Renal cortex interstitium (tissue), 11 donors: ENCODE measurements at regions not wholly inside any gene's neighbourhood (a gene's known extent, or its start where the extent isn't known, plus 50 kb on each side); places are given as distances from the start of the nearest gene placed in this dataset.

Experiments
- DNase-seq, 11 donors: peaks; one replicate each; pipeline ENCODE4 v3.0.0-alpha.2; 2013; ENCODE audit warnings: low read depth in 9 of 11, low spot score in 4 of 11; ENCODE audit errors: extremely low read depth in 1 of 11

DNA sequence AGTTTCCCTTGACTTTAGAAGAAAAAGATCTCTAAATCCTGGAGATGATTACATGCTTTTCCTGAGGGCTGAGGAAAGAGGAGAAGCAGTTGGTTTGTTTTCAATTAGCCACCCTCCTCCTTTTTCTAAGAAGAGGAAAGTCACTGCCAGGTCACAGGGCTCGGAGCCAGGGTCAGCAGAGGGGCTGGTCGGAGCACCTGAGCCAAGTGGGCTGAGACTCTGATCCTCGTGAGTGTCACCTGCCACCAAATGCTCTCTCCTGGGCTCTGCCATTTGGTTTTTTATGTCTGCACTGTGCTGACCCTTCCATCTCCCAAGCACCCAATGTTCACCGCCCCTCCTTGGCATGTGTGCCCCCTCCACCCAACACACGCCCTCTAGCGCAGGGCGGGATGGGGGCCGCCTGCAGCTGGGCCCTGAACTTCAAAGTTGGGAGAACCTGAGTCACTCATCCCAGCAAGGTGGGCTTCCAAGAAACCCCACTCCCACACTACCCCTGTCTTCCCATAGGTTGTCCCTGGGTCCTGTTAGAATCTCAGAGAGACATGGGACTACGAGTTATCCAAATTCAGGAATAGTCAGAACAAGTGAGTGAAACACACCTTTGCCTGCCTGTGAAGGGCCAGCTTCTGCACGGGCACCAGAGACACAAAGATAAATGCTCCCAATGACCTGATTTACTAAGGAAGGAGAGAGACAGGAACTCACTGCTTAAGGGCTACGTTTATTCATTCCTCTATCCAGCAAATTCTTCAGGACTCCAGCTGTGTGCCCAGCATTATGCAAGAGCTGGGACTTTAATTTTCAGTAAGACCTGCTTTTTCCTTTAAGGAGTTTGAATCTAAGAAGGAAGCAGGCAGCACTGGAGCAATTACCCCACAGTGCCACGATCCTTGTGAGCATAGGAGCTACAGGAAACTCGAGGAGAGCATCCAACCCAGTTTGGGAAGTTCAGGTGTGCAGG is 127.5 kb downstream of the RHOU start:
- no peak for DNase-seq

DNA sequence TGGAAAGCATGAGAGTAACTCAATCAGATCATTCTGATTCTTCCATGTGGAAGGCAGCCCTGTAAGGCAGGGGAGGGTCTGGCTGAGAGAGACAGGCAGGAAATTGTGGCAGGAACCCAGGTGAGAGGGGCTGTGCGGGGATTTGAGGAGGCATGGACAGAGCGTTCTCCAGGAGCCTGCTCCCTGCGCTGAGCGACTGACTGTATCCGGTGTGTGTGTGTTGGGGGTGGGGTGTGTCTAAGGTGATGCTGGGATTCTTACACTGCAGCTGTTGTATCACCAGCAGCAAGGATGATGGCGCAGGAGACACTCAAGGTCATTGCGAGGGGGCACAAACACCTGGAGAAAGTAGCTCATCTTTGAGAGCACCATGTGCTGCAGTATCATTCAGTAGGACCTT is 128.5 kb downstream of the RHOU start:
- DNase-seq: no peak

DNA sequence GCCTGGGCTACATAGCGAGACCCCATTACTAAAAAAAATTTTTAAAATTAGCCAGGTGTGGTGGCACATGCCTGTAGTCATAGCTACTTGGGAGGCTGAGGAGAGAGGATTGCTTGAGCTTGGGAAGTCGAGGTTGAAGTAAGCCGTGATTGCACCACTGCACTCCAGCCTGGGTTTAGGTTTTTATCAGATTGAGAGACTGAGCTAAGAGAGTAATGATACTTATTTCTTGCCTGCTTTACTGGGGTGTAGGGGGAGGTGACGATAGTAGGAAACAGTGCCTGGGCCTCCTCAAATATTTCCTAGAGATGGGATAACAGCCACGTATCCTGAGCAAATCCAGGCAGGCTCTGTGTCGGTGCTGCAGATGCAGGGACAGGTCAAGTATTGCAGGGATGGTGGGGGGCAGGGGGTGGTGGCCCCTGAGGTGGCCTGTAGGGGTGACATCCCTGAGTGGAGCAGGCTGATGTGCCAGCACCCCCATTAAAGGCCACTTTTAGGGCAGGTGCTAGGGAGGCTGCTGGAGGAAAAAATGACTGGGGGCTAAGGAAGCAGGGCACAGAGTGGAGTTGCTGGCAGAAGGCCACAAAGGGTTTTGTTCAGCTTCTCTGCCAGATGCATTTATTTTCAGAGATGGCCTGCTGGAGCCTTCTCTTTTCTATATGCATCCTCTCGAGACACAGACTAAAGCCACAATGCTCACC is 130.5 kb downstream of the RHOU start:
- DNase-seq: no peak

DNA sequence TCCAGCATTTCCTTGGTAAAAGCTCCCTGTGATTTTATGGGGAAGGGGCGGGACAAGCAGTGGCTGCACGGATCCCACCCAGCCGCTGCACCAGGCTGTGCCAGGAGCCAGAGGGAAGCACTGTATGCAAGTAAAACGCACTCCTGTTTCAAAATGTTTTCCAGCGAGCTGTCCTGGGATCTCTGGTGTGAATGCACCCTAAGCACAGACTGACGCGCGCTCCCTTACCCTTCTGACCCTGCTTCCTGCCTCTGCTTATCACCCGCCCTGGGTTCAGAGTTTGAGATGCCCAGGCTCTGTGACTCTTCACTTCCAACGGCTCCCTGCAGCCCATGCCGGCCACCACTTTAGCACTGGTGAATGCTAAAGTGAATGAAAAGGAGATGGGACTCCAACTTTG is 131.2 kb downstream of the RHOU start:
- DNase-seq: no peak

DNA sequence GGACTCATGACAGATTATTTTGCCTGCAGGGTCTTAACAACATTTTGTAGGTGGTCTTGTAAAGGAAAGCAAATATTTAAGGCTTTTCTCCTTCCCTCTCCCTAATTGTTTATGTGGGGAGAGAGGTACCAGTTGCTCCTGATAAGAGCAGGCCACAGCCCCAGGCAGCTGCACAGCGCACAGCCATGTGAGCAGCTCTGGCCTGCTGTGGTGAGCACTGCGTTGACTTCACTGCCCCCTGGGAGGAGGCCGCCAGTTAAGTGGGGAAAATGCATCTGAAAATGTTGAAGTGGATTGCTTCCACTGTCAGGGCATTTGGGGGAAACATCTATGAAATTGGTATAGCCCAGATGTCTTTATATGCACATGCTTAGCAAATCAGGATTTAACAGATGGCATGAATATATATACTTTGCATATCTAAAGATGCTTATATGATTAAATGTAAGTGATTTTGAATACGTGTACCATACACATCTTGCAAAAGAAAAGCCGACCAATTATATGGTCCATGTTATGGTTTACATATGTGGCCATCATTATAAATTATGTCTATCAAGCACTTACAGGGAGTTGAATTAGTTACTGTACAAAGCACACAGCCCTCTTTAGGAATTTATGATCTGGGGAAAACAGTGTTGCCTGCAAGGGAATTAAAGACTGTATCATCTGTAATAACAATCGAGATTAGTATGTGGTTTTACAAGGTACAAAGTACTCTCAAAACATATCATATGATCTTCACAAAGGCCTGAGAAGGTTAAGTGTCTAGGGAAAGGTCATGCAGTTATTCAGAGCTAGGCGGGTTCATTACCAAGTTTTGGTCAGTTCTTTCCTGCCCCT is 132.1 kb downstream of the RHOU start:
- no peak for DNase-seq

DNA sequence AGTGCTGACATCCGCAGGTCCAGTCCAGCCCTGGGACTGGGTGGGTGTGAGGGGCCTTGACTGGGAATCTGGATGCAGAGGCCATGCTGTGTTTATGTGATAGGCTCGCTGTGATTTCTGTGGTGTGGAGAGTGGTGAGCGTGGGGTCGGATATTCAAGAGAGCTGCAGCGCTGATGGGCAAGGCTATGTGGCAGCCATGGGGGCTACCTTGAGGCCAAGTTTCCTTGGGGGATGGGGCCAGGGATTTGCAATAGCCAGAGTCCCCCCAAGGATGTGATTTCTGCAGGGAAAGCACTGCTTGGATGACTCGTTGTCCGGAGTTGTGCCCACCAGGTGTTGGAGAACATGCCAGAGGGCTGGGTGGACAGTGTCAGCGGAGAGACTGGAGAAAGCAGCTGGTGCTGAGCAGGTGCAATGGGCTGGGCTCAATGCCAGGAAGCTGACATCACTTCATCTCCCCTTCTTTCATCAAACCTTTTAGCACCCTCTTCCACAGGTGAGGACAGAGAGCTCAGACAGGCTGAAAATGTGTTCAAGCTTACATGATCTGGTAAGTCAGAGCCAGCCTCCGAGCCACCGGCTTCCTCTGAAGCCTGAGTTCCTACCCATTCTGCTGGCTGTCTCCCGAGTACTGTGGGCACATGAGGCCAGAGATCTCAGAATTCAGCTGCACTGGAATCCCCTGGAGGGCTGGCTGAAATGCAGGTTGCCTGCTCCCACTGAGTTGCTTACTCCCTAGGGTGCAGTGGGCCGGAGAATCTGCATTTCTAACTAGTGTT is 132.9 kb downstream of the RHOU start:
- no peak for DNase-seq

DNA sequence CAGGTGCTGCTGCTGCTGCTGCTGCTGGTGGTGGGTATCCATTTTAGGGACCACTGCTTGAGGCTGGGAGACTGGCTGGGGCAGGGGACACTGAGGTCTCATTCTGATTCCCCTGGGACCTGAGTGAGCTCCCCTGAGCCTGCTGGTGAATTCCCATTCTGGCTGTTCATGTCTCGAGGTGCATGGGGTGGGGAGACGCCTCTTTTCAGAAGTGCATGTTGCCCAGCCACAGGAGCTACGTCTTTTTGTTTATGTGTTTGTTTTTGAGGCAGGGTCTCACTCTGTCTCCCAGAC is 133.4 kb downstream of the RHOU start:
- DNase-seq: no peak

DNA sequence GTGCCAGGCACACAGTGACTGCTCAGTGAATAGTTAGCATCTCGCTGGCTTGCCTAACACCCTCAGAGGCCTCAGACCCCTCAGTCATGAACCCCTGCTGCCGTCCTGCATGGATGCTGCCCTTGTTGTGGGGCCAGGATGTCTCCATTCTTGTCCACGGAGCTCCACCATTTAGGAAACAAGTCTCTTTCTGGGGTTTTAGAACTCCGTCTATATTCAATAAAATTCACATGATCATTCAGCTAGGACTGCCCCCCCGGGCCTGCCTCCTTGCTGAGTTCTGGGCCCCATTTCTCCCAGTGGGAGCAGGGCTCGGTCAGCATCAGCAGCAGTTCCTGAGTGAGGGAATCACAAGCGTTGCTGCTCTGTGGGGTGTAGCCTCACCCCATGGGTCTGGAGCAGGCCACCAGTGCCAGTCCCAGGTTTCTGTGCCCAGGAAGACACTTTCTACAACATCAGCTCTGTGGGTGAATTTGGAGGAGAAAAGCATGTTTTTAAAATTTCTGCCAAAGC is 134.1 kb downstream of the RHOU start:
- no peak for DNase-seq

DNA sequence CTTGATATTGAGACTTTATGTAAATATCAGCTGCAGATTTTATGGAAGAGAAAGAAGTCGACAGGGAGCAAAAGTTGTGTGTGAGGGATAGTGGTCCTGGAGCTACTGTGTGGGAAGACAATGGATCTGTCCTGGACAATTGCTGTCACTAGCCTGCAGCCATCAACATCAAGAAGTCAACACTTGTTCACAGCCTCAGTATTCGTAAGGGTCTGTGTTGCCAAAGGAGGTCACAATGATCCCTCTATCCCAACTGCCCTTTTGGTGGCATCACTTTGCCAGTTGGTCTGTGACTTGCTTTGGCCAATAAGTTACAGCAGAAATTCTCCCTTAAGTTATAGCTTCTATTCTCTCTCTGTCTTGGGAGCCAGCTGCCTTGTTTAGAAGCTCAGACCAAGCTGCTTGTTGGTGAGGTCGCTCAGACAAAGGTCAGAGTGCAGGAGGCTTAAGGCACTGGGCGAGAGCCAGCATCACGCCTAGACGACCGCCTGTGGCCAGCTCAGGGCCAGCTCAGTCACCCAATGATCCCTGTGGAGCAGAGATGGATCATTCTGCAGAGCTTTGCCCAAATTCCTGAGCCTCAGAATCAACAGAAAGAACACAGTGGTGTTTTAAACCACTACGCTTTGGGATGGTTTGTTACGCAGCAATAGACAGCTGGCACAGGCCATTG is 134.9 kb downstream of the RHOU start:
- no peak for DNase-seq

DNA sequence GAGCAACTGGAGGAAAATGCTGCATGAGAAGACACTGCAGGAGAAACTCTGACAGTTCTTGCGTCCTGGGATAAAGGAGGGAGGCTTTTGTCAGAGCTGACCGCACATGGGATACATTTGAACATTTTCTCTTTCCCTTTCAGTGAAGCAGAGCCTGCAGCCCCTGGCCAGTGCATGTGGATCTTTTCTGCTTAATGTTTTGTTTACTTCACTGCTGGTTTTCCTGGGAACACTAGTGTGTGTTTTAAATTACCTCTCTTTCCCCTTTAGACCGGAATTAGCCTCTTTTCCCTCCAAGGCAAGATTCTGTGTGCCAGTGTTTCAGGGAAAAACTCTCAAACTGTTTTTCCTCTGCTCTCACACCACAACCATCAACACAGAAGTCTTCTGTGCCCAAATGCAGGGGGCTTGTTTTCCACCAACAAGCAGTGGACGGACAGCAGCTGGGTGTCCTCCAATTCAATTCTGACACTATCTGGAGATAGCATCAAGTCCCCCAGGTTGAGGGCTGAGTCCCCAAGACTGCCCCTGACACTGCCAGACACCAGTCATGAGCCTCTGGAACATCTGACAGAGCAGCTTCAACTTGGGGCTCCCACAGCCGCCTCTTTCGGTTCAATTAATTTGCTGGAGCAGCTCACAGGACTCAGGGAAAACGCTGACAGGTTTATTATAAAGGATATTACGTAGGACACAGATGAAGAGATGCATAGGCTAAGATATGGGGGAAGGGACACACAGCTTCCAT is 136.2 kb downstream of the RHOU start:
- DNase-seq: peak in 8 of 11 donors; percentile 37 to 63 (median 44)

DNA sequence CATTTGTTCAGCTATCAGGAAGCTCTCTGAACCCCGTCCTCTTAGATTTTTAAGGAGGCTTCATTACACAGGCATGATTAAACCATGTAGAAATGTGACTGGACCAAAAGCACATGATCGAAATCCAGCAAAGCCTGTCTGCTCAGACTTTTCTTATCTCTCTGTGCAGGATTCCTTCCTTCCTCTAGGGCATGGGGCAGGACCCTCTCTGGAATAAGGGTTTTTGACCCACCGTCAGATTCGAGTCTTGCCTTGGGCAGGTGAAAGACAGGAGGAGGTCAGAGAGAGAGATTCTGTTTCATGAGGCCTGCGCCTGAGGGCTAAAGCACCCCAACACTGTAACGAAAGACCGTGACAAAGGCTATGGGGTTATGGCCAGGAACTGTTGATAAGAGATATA is 136.8 kb downstream of the RHOU start:
- no peak for DNase-seq

DNA sequence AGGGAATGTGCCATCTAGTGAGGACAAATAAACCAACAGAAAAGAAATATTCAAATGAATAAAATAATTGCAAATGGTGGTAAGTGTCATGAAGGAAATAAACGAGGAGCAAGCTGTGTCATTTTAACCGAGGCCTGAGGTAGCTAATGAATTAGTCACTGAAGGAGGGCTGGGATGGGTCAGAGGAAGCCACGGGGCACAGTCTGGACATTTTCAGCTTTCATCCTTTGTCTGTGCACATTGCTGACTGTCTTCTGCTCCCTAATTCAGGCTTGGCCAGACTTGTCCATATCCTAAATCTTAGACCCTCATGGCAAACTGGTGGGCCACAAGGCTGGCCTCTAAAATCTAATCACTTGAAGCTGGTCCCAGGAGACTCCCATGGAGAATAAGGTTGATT is 138.4 kb downstream of the RHOU start:
- DNase-seq: no peak

DNA sequence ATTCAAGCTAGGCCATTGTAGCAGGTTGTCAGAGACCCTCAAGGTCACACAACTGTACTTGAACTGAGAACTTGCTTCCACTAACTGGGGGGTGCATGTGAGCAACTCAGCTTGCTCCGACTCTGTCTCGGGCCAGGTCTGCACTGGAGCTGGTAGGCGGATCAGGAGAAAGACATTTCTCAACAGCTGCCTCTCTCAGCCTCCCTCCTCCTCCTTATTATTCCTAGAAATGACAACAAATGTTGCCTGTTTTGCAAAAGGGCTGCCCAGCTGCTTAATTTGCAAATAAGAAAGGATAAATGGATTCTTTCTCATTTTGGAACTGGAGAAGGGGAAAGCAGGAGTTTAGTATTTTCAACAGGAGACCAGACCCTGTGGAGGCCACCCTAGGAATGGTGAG is 140.5 kb downstream of the RHOU start:
- DNase-seq: no peak

DNA sequence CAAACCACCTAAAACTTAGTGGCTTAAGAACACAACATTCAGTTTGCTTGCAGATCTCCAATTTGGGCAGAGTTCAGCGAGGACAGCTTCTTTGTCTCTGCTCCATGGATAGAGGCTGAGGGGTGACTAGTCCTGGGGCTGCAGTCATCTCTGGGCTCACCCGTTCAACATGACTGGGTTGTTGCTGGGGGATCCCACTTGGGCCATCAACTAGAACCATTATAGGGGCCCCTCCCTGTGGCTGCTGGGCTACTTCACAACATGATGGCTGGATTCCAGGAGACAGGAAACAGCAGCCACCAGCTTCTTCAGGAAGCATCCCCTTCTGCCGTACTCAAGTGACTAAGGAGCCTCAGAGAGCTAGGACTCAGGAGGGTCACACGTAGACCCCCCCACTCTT is 140.9 kb downstream of the RHOU start:
- no peak for DNase-seq

DNA sequence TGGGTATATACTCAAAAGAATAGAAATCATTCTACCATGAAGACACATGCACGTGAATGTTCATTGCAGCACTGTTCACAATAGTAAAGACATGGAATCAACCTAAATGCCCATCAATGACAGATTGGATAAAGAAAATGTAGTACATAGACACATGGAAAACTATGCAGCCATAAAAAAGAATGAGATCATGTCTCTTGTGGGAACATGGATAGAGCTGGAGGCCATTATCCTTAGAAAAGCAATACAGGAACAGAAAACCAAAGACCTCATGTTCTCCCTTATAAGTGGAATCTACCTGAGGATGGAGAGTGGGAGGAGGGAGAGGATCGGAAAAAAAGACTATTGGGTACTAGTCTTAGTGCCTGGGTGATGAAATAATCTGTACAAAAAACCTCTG is 143.9 kb downstream of the RHOU start:
- no peak for DNase-seq

DNA sequence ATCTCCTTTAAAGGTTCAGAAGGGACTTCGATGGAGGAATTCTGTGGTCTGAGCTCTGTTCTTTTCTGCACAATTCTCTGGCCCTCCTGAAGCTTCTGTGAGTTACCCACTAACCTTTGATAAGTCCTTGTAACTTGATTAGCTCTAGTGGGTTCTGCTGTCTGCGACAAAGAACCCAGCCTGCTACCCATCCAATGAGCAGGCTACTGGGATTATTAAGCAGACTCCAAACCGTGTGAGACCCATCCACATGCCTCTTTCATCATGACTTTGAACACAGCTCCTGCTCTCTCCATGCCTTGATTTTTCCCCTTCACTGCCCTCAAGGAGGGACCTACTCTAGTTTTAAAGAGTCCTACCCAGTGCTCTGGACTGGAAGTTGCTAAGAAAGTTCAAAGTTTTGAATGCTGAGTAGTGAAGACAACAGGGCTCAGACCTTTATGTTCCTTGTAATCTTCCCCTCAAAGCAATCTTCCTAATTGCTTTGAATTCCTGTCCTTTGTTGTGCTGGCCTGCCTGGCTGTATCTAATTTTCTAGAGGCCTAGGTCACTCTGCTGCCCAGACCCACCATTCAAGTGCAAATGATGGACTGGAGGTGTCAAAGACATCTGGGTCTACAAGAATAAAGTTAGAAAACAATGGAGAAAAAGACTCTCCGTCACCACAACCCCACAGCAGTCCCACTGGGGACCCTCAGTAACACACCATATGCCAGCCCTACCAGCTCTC is 146.9 kb downstream of the RHOU start:
- DNase-seq: no peak
